CD4-positive, CD25-positive, alpha-beta regulatory T cell (primary cell): ENCODE measurements at regions not wholly inside any gene's neighbourhood (a gene's known extent, or its start where the extent isn't known, plus 50 kb on each side); places are given as distances from the start of the nearest gene placed in this dataset.
A peak's percentile ranks its signal among the peaks of the same experiment; 100 is the strongest.

Experiments used
- ATAC-seq, 2 donors: fragments of 150-1000 bp; cut with Tn5 transposase; one replicate each; pipeline ENCODE4 v1.10.0; 2021; ENCODE audit warnings: low read depth in 2 of 2, moderate number of reproducible peaks in 2 of 2, moderate library complexity in 1 of 2
- DNase-seq, 3 donors: peaks; one replicate each; pipeline versions ENCODE4 v3.0.0 to v3.0.0-alpha.2; 2012 to 2022; ENCODE audit warnings: mixed read lengths in 1 of 3
- H3K27ac ChIP-seq: one replicate; pipeline ENCODE4 v1.7.0; 2013; ENCODE audit warnings: mild to moderate bottlenecking, low read length; ENCODE audit not compliant: insufficient read depth, poor library complexity, severe bottlenecking
- H3K27me3 ChIP-seq: one replicate; pipeline ENCODE4 v1.7.0; 2013; ENCODE audit warnings: low read length; ENCODE audit not compliant: control insufficient read depth, insufficient read depth
- H3K36me3 ChIP-seq: one replicate; pipeline ENCODE4 v1.7.0; 2013; ENCODE audit warnings: mild to moderate bottlenecking, low read length, moderate library complexity; ENCODE audit not compliant: control insufficient read depth, insufficient read depth
- H3K4me1 ChIP-seq: 2 replicates; pipeline ENCODE4 v1.7.0; 2013; ENCODE audit warnings: mild to moderate bottlenecking, low read length; ENCODE audit not compliant: insufficient read depth, control insufficient read depth, poor library complexity, severe bottlenecking
- H3K4me3 ChIP-seq: one replicate; pipeline ENCODE4 v1.7.0; 2013; ENCODE audit warnings: low read depth, mild to moderate bottlenecking, low read length, moderate library complexity
- H3K9me3 ChIP-seq, 2 experiments: 1 replicate in 1 of 2; 2 replicates in 1 of 2; pipeline ENCODE4 v1.7.0; 2013; ENCODE audit warnings: low read length in 2 of 2, mild to moderate bottlenecking in 1 of 2, moderate library complexity in 1 of 2; ENCODE audit not compliant: control insufficient read depth in 2 of 2
- H3K27ac Mint-ChIP-seq, 3 donors: one replicate each; pipeline ENCODE4 v1.8.0; 2020 to 2022; ENCODE audit warnings: mild to moderate bottlenecking in 3 of 3, mixed read lengths in 3 of 3, moderate library complexity in 2 of 3
- H3K27me3 Mint-ChIP-seq: one replicate; pipeline ENCODE4 v1.8.0; 2022; ENCODE audit warnings: mild to moderate bottlenecking, mixed read lengths
- H3K36me3 Mint-ChIP-seq: one replicate; pipeline ENCODE4 v1.8.0; 2020; ENCODE audit warnings: mixed read lengths
- H3K4me1 Mint-ChIP-seq, 4 donors: one replicate each; pipeline ENCODE4 v1.8.0; 2020 to 2022; ENCODE audit warnings: mixed read lengths in 4 of 4, mild to moderate bottlenecking in 1 of 4
- H3K4me3 Mint-ChIP-seq, 4 donors: one replicate each; pipeline ENCODE4 v1.8.0; 2020 to 2022; ENCODE audit warnings: mild to moderate bottlenecking in 4 of 4, mixed read lengths in 4 of 4, moderate library complexity in 3 of 4
- H3K9me3 Mint-ChIP-seq, 7 donors: one replicate each; pipeline ENCODE4 v1.8.0; 2020 to 2022; ENCODE audit warnings: mixed read lengths in 7 of 7, mild to moderate bottlenecking in 3 of 7, moderate library complexity in 2 of 7

DNA sequence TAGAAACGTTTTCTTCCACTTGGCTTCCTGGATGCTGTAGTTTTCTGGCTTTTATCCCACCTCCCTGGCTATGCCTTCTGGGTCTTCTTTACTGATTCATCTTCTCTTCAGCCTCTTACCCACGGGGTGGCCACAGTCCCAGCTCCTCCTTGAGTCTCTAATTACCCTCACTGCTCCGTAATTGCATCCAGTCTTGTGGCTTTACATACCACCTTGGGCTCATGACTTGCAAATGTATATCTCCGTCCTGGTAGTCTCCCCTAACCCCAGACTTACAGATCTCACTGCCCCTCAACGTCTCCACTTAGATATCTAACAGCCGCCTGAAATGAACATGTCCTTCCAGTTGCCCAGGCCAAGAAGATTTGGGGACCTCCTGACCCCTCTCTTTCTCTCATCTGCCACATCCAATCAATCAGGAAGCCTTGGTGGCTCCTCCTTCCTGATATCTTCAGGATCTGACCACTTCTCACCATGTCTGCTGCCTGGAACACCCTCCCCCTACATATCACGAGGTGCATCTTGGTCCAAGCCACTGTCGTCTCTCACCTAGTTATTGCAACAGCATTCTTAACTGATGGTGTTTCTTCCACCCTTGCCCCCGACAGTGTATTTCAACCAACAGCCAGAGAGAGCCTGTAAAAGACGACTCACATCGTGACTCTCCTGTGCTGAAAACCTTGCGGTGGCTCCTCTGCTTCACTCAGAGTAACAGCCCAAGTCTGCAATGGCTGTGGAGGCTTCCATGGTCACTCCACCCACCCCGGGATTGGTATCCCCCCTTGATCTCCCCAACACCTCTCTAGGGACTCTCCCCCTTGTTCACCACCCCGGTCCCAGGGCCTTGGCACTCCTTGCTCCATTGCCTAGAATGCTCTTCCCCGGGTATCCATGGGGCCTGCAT lies 219.0 kb upstream of the POU3F1 start:
- Mint-ChIP-seq H3K4me1 (no peaks in the 10 kb centered on the region), H3K27ac (no peak overlapping the region), H3K27me3 (peaks cover 14% of the 10 kb centered on the region), H3K9me3 (no peaks in the 10 kb centered on the region), H3K36me3 (no peaks in the 10 kb centered on the region), H3K4me3 (no peak overlapping the region)
- H3K36me3 ChIP-seq, result no peaks in the 10 kb centered on the region
- H3K27me3 ChIP-seq, result no peaks in the 10 kb centered on the region
- H3K9me3 ChIP-seq, result no peaks in the 10 kb centered on the region
- DNase-seq, result no peak
- ATAC-seq, result no peak
- no peak overlapping the region for H3K4me3 ChIP-seq
- H3K4me1 ChIP-seq, result no peaks in the 10 kb centered on the region
- H3K27ac ChIP-seq, result no peak overlapping the region

- Mint-ChIP-seq H3K27me3 (peaks cover 13% of the 10 kb centered on the region), H3K27ac (no peak overlapping the region), H3K36me3 (no peaks in the 10 kb centered on the region), H3K9me3 (no peaks in the 10 kb centered on the region), H3K4me3 (no peak overlapping the region), H3K4me1 (no peaks in the 10 kb centered on the region)
- Histone ChIP-seq H3K9me3 (no peaks in the 10 kb centered on the region), H3K4me1 (no peaks in the 10 kb centered on the region), H3K36me3 (no peaks in the 10 kb centered on the region), H3K27ac (no peak overlapping the region), H3K4me3 (no peak overlapping the region), H3K27me3 (peaks cover 3% of the 10 kb centered on the region)
- ATAC-seq (no peak), DNase-seq (no peak)
Observed at GRCh38 chr1:38263438-38263837, 216.8 kb upstream of the POU3F1 start.

DNA sequence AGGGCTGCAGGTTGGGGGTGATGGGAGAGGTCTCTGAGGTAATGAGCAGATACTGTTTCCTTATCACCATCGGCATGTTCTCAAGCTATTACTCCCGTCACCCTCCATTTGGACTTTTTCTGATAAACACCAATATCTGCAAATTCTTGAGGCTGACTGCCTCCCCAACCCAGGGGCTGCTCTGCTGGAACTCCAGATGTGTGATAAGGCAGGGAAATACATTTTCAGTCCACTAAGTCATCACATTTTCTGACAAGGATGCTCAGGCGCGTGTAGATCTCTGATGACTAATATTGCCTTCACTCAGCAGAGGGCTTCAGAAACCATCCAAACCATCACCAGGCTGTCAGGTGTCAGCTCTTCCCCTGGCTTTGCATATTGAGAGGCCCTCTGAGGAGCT lies 215.0 kb upstream of the POU3F1 start:
- no peak overlapping the region for H3K27ac Mint-ChIP-seq
- H3K9me3 Mint-ChIP-seq, result no peaks in the 10 kb centered on the region
- no peaks in the 10 kb centered on the region for H3K4me1 Mint-ChIP-seq
- no peak overlapping the region for H3K27ac ChIP-seq
- DNase-seq (no peak), ATAC-seq (no peak)
- H3K4me3 ChIP-seq, result no peak overlapping the region
- no peaks in the 10 kb centered on the region for H3K4me1 ChIP-seq
- H3K36me3 Mint-ChIP-seq, result no peaks in the 10 kb centered on the region
- peaks cover 3% of the 10 kb centered on the region for H3K27me3 ChIP-seq
- H3K27me3 Mint-ChIP-seq, result peaks cover 13% of the 10 kb centered on the region
- no peaks in the 10 kb centered on the region for H3K9me3 ChIP-seq
- H3K36me3 ChIP-seq, result no peaks in the 10 kb centered on the region
- H3K4me3 Mint-ChIP-seq, result no peak overlapping the region

- Mint-ChIP-seq H3K4me1 (peaks cover 0 to 5% (median 0%) of the 10 kb centered on the region in 4 donors), H3K27ac (peak overlapping the region in 1 of 3 donors; percentile 9), H3K9me3 (peaks cover 0 to 1% (median 0%) of the 10 kb centered on the region in 7 donors), H3K36me3 (no peaks in the 10 kb centered on the region), H3K4me3 (no peak overlapping the region), H3K27me3 (peaks cover 13% of the 10 kb centered on the region)
- Histone ChIP-seq H3K4me1 (no peaks in the 10 kb centered on the region), H3K27ac (no peak overlapping the region), H3K36me3 (no peaks in the 10 kb centered on the region), H3K27me3 (peaks cover 3% of the 10 kb centered on the region), H3K4me3 (no peak overlapping the region), H3K9me3 (no peaks in the 10 kb centered on the region)
- ATAC-seq (no peak), DNase-seq (no peak)
Observed at GRCh38 chr1:38258085-38258627, 211.6 kb upstream of the POU3F1 start.

GRCh38 chr1:38257374-38257773 lies 210.8 kb upstream of the POU3F1 start:
- Histone ChIP-seq H3K4me3 (no peak overlapping the region), H3K27me3 (peaks cover 3% of the 10 kb centered on the region), H3K4me1 (no peaks in the 10 kb centered on the region), H3K27ac (no peak overlapping the region), H3K36me3 (no peaks in the 10 kb centered on the region), H3K9me3 (no peaks in the 10 kb centered on the region)
- H3K4me3 Mint-ChIP-seq, result no peak overlapping the region
- ATAC-seq (no peak), DNase-seq (no peak)
- H3K9me3 Mint-ChIP-seq, result peaks cover 0 to 1% (median 0%) of the 10 kb centered on the region in 7 donors
- H3K4me1 Mint-ChIP-seq, result peaks cover 0 to 5% (median 0%) of the 10 kb centered on the region in 4 donors
- no peaks in the 10 kb centered on the region for H3K36me3 Mint-ChIP-seq
- peaks cover 13% of the 10 kb centered on the region for H3K27me3 Mint-ChIP-seq
- no peak overlapping the region for H3K27ac Mint-ChIP-seq

- Mint-ChIP-seq H3K27me3 (peaks cover 13% of the 10 kb centered on the region), H3K4me1 (peaks cover 0 to 5% (median 0%) of the 10 kb centered on the region in 4 donors), H3K36me3 (no peaks in the 10 kb centered on the region), H3K9me3 (peaks cover 0 to 1% (median 0%) of the 10 kb centered on the region in 7 donors), H3K27ac (no peak overlapping the region), H3K4me3 (no peak overlapping the region)
- no peaks in the 10 kb centered on the region for H3K36me3 ChIP-seq
- H3K9me3 ChIP-seq, result no peaks in the 10 kb centered on the region
- no peak for DNase-seq
- no peak for ATAC-seq
- H3K27ac ChIP-seq, result no peak overlapping the region
- peaks cover 3% of the 10 kb centered on the region for H3K27me3 ChIP-seq
- H3K4me1 ChIP-seq, result no peaks in the 10 kb centered on the region
- H3K4me3 ChIP-seq, result no peak overlapping the region
Observed at GRCh38 chr1:38256072-38256471, 209.5 kb upstream of the POU3F1 start.

DNA sequence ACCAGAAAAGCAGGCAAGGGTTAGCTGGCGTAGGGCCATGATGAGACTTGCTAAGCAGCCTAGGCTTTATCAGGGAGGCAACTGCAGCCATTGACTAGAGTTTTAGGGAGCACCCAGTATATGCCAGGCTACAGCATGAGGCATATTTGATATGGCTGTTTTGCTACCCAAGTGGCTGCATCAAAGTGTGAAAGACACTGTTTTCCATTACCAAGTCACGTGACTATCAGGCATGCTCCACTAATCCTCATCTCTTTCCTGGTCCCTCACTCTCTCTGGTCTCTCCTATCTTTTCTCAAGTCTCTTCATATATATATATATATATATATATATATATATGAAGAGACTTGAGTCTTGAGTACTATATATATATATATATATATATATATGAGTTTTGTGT lies 206.7 kb upstream of the POU3F1 start:
- no peak overlapping the region for H3K4me3 Mint-ChIP-seq
- ATAC-seq (no peak), DNase-seq (no peak)
- H3K9me3 Mint-ChIP-seq, result peaks cover 0 to 2% (median 0%) of the 10 kb centered on the region in 7 donors
- H3K27ac Mint-ChIP-seq, result no peak overlapping the region
- H3K9me3 ChIP-seq, result no peaks in the 10 kb centered on the region
- H3K4me3 ChIP-seq, result no peak overlapping the region
- no peak overlapping the region for H3K27ac ChIP-seq
- no peaks in the 10 kb centered on the region for H3K36me3 ChIP-seq
- H3K4me1 Mint-ChIP-seq, result peaks cover 0 to 5% (median 0%) of the 10 kb centered on the region in 4 donors
- no peaks in the 10 kb centered on the region for H3K4me1 ChIP-seq
- peaks cover 3% of the 10 kb centered on the region for H3K27me3 ChIP-seq
- H3K36me3 Mint-ChIP-seq, result no peaks in the 10 kb centered on the region
- peaks cover 9% of the 10 kb centered on the region for H3K27me3 Mint-ChIP-seq

DNA sequence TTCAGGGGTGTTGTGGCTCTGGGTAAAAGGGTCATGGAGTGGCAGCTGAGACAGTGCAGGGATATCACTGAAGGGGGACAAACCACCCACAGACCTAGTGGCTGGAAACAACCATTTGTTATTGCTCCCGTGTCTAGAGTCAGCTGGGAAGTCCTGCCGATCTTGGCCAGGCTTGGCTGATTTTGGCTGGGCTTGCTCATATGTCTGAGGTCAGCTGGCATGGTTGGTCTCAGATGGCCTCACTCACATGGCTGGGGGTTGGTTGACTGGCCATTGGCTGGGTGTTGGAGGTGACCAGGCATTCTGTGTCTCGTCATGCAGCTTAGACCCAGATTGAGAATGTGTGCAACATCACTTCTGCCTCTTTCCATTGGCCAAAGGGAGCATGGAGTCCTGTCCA lies 203.8 kb upstream of the POU3F1 start:
- H3K27ac ChIP-seq, result no peak overlapping the region
- no peak overlapping the region for H3K4me3 Mint-ChIP-seq
- H3K4me3 ChIP-seq, result no peak overlapping the region
- ATAC-seq (no peak), DNase-seq (no peak)
- H3K27ac Mint-ChIP-seq, result no peak overlapping the region
- no peaks in the 10 kb centered on the region for H3K4me1 ChIP-seq
- H3K36me3 ChIP-seq, result no peaks in the 10 kb centered on the region
- H3K27me3 Mint-ChIP-seq, result peaks cover 9% of the 10 kb centered on the region
- peaks cover 3% of the 10 kb centered on the region for H3K27me3 ChIP-seq
- peaks cover 0 to 2% (median 0%) of the 10 kb centered on the region in 4 donors for H3K4me1 Mint-ChIP-seq
- no peaks in the 10 kb centered on the region for H3K9me3 ChIP-seq
- no peaks in the 10 kb centered on the region for H3K36me3 Mint-ChIP-seq
- H3K9me3 Mint-ChIP-seq, result peaks cover 0 to 2% (median 0%) of the 10 kb centered on the region in 7 donors
